Smooth muscle cell (in vitro differentiated cells): ENCODE measurements at regions not wholly inside any gene's neighbourhood (a gene's known extent, or its start where the extent isn't known, plus 50 kb on each side); places are given as distances from the start of the nearest gene placed in this dataset.

Experiments
- DNase-seq: peaks from one replicate; lab custom pipeline; 2025; ENCODE audit not compliant: unreplicated experiment; lab: John Stamatoyannopoulos, UW
- H2AFZ ChIP-seq: fragments of 200-600 bp; sonication (generic); 2 replicates; pipeline ENCODE4 v1.6.0; 2016; ENCODE audit warnings: antibody characterized with exemption, low read depth, mild to moderate bottlenecking
- H3F3A ChIP-seq: fragments of 200-600 bp; sonication (generic); 2 replicates; pipeline ENCODE4 v1.6.0; 2017; ENCODE audit warnings: antibody characterized with exemption, low read depth
- H3K27ac ChIP-seq: fragments of 200-600 bp; sonication (generic); 2 replicates; pipeline ENCODE4 v1.5.1; 2016; ENCODE audit warnings: low read depth, mild to moderate bottlenecking
- H3K27me3 ChIP-seq: fragments of 200-600 bp; sonication (generic); 2 replicates; pipeline ENCODE4 v1.6.1; 2016; ENCODE audit warnings: low read depth, mild to moderate bottlenecking
- H3K36me3 ChIP-seq: fragments of 200-600 bp; sonication (generic); 2 replicates; pipeline ENCODE4 v1.5.1; 2016; ENCODE audit warnings: low read depth
- H3K4me1 ChIP-seq: fragments of 200-600 bp; sonication (generic); 2 replicates; pipeline ENCODE4 v1.5.1; 2016; ENCODE audit warnings: low read depth
- H3K4me2 ChIP-seq: fragments of 200-600 bp; sonication (generic); 2 replicates; pipeline ENCODE4 v1.6.0; 2016; ENCODE audit warnings: mild to moderate bottlenecking
- H3K4me3 ChIP-seq: fragments of 200-600 bp; sonication (generic); 2 replicates; pipeline ENCODE4 v1.5.1; 2016; ENCODE audit warnings: mild to moderate bottlenecking
- H3K79me2 ChIP-seq: fragments of 200-600 bp; sonication (generic); 2 replicates; pipeline ENCODE4 v1.6.0; 2016; ENCODE audit warnings: low read depth, mild to moderate bottlenecking
- H3K9ac ChIP-seq: fragments of 200-600 bp; sonication (generic); 2 replicates; pipeline ENCODE4 v1.6.0; 2016; ENCODE audit warnings: low read depth
- H3K9me3 ChIP-seq: fragments of 200-600 bp; sonication (generic); replicated peaks from 2 replicates; pipeline ENCODE4 v1.5.1; 2016; ENCODE audit warnings: low read depth
- H4K20me1 ChIP-seq: fragments of 200-600 bp; sonication (generic); 2 replicates; pipeline ENCODE4 v1.6.0; 2016; ENCODE audit warnings: low read depth
- CTCF ChIP-seq: fragments of 200-600 bp; sonication (generic); IDR thresholded peaks from 2 replicates; pipeline ENCODE4 v1.5.1; 2017; ENCODE audit warnings: borderline replicate concordance, mild to moderate bottlenecking, antibody characterized with exemption; ENCODE audit not compliant: insufficient read depth, poor library complexity, severe bottlenecking
- WGBS: methylation state at CpG from one replicate; pipeline ENCODE4 v1.1.7; 2016; ENCODE audit warnings: low lambda C conversion rate; 5-methylcytosine and 5-hydroxymethylcytosine counted together

- WGBS = 63% methylated on average over 2 of the region's 2 CpGs
- Histone ChIP-seq H3K79me2 (no peaks in the 10 kb centered on the region), H3K9ac (no peak overlapping the region), H2AFZ (no peak overlapping the region), H3K36me3 (no peaks in the 10 kb centered on the region), H3F3A (no peaks in the 10 kb centered on the region), H3K4me3 (no peak overlapping the region), H3K9me3 (no peaks in the 10 kb centered on the region), H3K27me3 (peaks cover 31% of the 10 kb centered on the region), H4K20me1 (no peaks in the 10 kb centered on the region), H3K4me1 (no peaks in the 10 kb centered on the region), H3K27ac (no peak overlapping the region), H3K4me2 (no peak overlapping the region)
- TF ChIP-seq CTCF = no peak
- DNase-seq = no peak
Observed at GRCh38 chr1:38308780-38309179, 262.2 kb upstream of the POU3F1 start.

- Histone ChIP-seq H3K9me3 (no peaks in the 10 kb centered on the region), H3K4me1 (no peaks in the 10 kb centered on the region), H2AFZ (no peak overlapping the region), H3K4me2 (no peak overlapping the region), H3K4me3 (no peak overlapping the region), H3K27me3 (peaks cover 38% of the 10 kb centered on the region), H3K79me2 (no peaks in the 10 kb centered on the region), H3F3A (no peaks in the 10 kb centered on the region), H3K36me3 (no peaks in the 10 kb centered on the region), H4K20me1 (no peaks in the 10 kb centered on the region), H3K9ac (no peak overlapping the region), H3K27ac (no peak overlapping the region)
- DNase-seq = no peak
- WGBS = 97% methylated on average over 1 of the region's 1 CpG
- TF ChIP-seq CTCF = no peak
Observed at GRCh38 chr1:38305666-38306065, 259.1 kb upstream of the POU3F1 start.

GRCh38 chr1:38303843-38304242, 257.2 kb upstream of the POU3F1 start:
- Histone ChIP-seq H3K79me2 (no peaks in the 10 kb centered on the region), H3F3A (no peaks in the 10 kb centered on the region), H3K9ac (no peak overlapping the region), H3K27ac (no peak overlapping the region), H2AFZ (no peak overlapping the region), H3K4me2 (no peak overlapping the region), H3K27me3 (peaks cover 38% of the 10 kb centered on the region), H3K4me1 (no peaks in the 10 kb centered on the region), H3K9me3 (no peaks in the 10 kb centered on the region), H4K20me1 (no peaks in the 10 kb centered on the region), H3K36me3 (no peaks in the 10 kb centered on the region), H3K4me3 (no peak overlapping the region)
- TF ChIP-seq CTCF = no peak
- DNase-seq = no peak
- 96% methylated on average over 1 of the region's 1 CpG for WGBS

GRCh38 chr1:38301040-38301439, 254.4 kb upstream of the POU3F1 start:
- Histone ChIP-seq H3K4me1 (no peaks in the 10 kb centered on the region), H3K9me3 (no peaks in the 10 kb centered on the region), H3K36me3 (no peaks in the 10 kb centered on the region), H3K4me2 (no peak overlapping the region), H3K79me2 (no peaks in the 10 kb centered on the region), H2AFZ (no peak overlapping the region), H4K20me1 (no peaks in the 10 kb centered on the region), H3K4me3 (no peak overlapping the region), H3K27me3 (peaks cover 40% of the 10 kb centered on the region), H3K27ac (no peak overlapping the region), H3K9ac (no peak overlapping the region), H3F3A (no peaks in the 10 kb centered on the region)
- no peak for TF ChIP-seq CTCF
- 89% methylated on average over 7 of the region's 7 CpGs for WGBS
- DNase-seq = no peak
